T-helper 17 cell (primary cell): ENCODE measurements at regions not wholly inside any gene's neighbourhood (a gene's known extent, or its start where the extent isn't known, plus 50 kb on each side); places are given as distances from the start of the nearest gene placed in this dataset.

Experiments used
- ATAC-seq: fragments of 150-1000 bp; cut with Tn5 transposase; 2 replicates; pipeline ENCODE4 v1.10.0; 2021; ENCODE audit warnings: mild to moderate bottlenecking, moderate library complexity
- DNase-seq, 3 donors: peaks; one replicate each; pipeline versions ENCODE4 v3.0.0 to v3.0.0-alpha.2; 2020 to 2021
- H3K9me3 ChIP-seq: one replicate; pipeline ENCODE4 v1.7.0; 2013; ENCODE audit warnings: low read length, mild to moderate bottlenecking; ENCODE audit not compliant: control insufficient read depth, poor library complexity, severe bottlenecking
- H3K27ac Mint-ChIP-seq: one replicate; pipeline ENCODE4 v1.8.0; 2022; ENCODE audit warnings: mild to moderate bottlenecking, moderate library complexity, mixed read lengths
- H3K27me3 Mint-ChIP-seq: one replicate; pipeline ENCODE4 v1.8.0; 2022; ENCODE audit warnings: mixed read lengths
- H3K36me3 Mint-ChIP-seq: one replicate; pipeline ENCODE4 v1.8.0; 2022; ENCODE audit warnings: low read depth, mixed read lengths
- H3K4me1 Mint-ChIP-seq: one replicate; pipeline ENCODE4 v1.8.0; 2022; ENCODE audit warnings: mild to moderate bottlenecking, mixed read lengths
- H3K4me3 Mint-ChIP-seq: one replicate; pipeline ENCODE4 v1.8.0; 2022; ENCODE audit warnings: mild to moderate bottlenecking, moderate library complexity, mixed read lengths

GRCh38 chr18:30350263-30350662 lies 692.3 kb downstream of the DSC3 start:
- Mint-ChIP-seq H3K36me3 (no peaks in the 10 kb centered on the region), H3K4me1 (no peaks in the 10 kb centered on the region), H3K27ac (no peak overlapping the region), H3K27me3 (no peaks in the 10 kb centered on the region), H3K4me3 (no peak overlapping the region)
- no peaks in the 10 kb centered on the region for H3K9me3 ChIP-seq
- DNase-seq (no peak), ATAC-seq (no peak)

- Mint-ChIP-seq H3K27ac (no peak overlapping the region), H3K4me3 (no peak overlapping the region), H3K4me1 (no peaks in the 10 kb centered on the region), H3K36me3 (no peaks in the 10 kb centered on the region), H3K27me3 (no peaks in the 10 kb centered on the region)
- DNase-seq (no peak), ATAC-seq (no peak)
- no peaks in the 10 kb centered on the region for H3K9me3 ChIP-seq
Observed at GRCh38 chr18:30343090-30343489, 699.5 kb downstream of the DSC3 start.

GRCh38 chr18:30342675-30343074 lies 699.9 kb downstream of the DSC3 start:
- H3K4me1 Mint-ChIP-seq = no peaks in the 10 kb centered on the region
- DNase-seq (no peak), ATAC-seq (no peak)
- H3K27ac Mint-ChIP-seq = no peak overlapping the region
- no peaks in the 10 kb centered on the region for H3K36me3 Mint-ChIP-seq
- no peaks in the 10 kb centered on the region for H3K9me3 ChIP-seq
- H3K4me3 Mint-ChIP-seq = no peak overlapping the region
- H3K27me3 Mint-ChIP-seq = no peaks in the 10 kb centered on the region

- no peaks in the 10 kb centered on the region for H3K9me3 ChIP-seq
- DNase-seq = no peak
- H3K36me3 Mint-ChIP-seq = no peaks in the 10 kb centered on the region
- no peak for ATAC-seq
- no peak overlapping the region for H3K27ac Mint-ChIP-seq
- no peak overlapping the region for H3K4me3 Mint-ChIP-seq
- no peaks in the 10 kb centered on the region for H3K4me1 Mint-ChIP-seq
- H3K27me3 Mint-ChIP-seq = no peaks in the 10 kb centered on the region
Observed at GRCh38 chr18:30334781-30335180, 707.8 kb downstream of the DSC3 start.

- Mint-ChIP-seq H3K27me3 (no peaks in the 10 kb centered on the region), H3K4me1 (no peaks in the 10 kb centered on the region), H3K36me3 (no peaks in the 10 kb centered on the region), H3K4me3 (no peak overlapping the region), H3K27ac (no peak overlapping the region)
- ATAC-seq (no peak), DNase-seq (no peak)
- H3K9me3 ChIP-seq = no peaks in the 10 kb centered on the region
Observed at GRCh38 chr18:30333310-30333709, 709.2 kb downstream of the DSC3 start.

- Mint-ChIP-seq H3K36me3 (no peaks in the 10 kb centered on the region), H3K4me3 (no peak overlapping the region), H3K27me3 (no peaks in the 10 kb centered on the region)
Observed at GRCh38 chr18:30328839-30329238, 713.7 kb downstream of the DSC3 start.

GRCh38 chr18:30302181-30302580 lies 740.4 kb downstream of the DSC3 start:
- Mint-ChIP-seq H3K4me1 (no peaks in the 10 kb centered on the region), H3K36me3 (no peaks in the 10 kb centered on the region), H3K27ac (no peak overlapping the region), H3K4me3 (no peak overlapping the region), H3K27me3 (no peaks in the 10 kb centered on the region)
- H3K9me3 ChIP-seq = no peaks in the 10 kb centered on the region
- DNase-seq (no peak), ATAC-seq (no peak)

More at GRCh38 chr18:30328839-30329238, 713.7 kb downstream of the DSC3 start:
- DNase-seq (no peak), ATAC-seq (no peak)
- H3K27ac Mint-ChIP-seq = no peak overlapping the region
- no peaks in the 10 kb centered on the region for H3K4me1 Mint-ChIP-seq
- H3K9me3 ChIP-seq = no peaks in the 10 kb centered on the region

GRCh38 chr18:30298769-30299168 lies 743.8 kb downstream of the DSC3 start:
- DNase-seq (no peak), ATAC-seq (no peak)
- Mint-ChIP-seq H3K4me1 (no peaks in the 10 kb centered on the region), H3K27me3 (no peaks in the 10 kb centered on the region), H3K27ac (no peak overlapping the region), H3K36me3 (no peaks in the 10 kb centered on the region), H3K4me3 (no peak overlapping the region)
- H3K9me3 ChIP-seq = no peaks in the 10 kb centered on the region

- ATAC-seq = no peak
- Mint-ChIP-seq H3K27me3 (no peaks in the 10 kb centered on the region), H3K36me3 (no peaks in the 10 kb centered on the region), H3K27ac (no peak overlapping the region), H3K4me1 (no peaks in the 10 kb centered on the region), H3K4me3 (no peak overlapping the region)
- DNase-seq = no peak
- H3K9me3 ChIP-seq = no peaks in the 10 kb centered on the region
Observed at GRCh38 chr18:30288662-30289414, 753.7 kb downstream of the DSC3 start.

GRCh38 chr18:30280861-30281470 lies 761.6 kb downstream of the DSC3 start:
- H3K4me3 Mint-ChIP-seq = no peak overlapping the region
- no peak for DNase-seq
- H3K4me1 Mint-ChIP-seq = no peaks in the 10 kb centered on the region
- no peaks in the 10 kb centered on the region for H3K36me3 Mint-ChIP-seq
- H3K27me3 Mint-ChIP-seq = no peaks in the 10 kb centered on the region
- H3K27ac Mint-ChIP-seq = no peak overlapping the region
- ATAC-seq = no peak
- no peaks in the 10 kb centered on the region for H3K9me3 ChIP-seq

- no peaks in the 10 kb centered on the region for H3K4me1 Mint-ChIP-seq
- ATAC-seq = no peak
Observed at GRCh38 chr18:30280186-30280585, 762.4 kb downstream of the DSC3 start.

GRCh38 chr18:30277676-30278075 lies 764.9 kb downstream of the DSC3 start:
- Mint-ChIP-seq H3K27me3 (no peaks in the 10 kb centered on the region), H3K27ac (no peak overlapping the region), H3K4me1 (no peaks in the 10 kb centered on the region), H3K36me3 (no peaks in the 10 kb centered on the region), H3K4me3 (no peak overlapping the region)
- no peaks in the 10 kb centered on the region for H3K9me3 ChIP-seq
- ATAC-seq (no peak), DNase-seq (no peak)

More at GRCh38 chr18:30280186-30280585, 762.4 kb downstream of the DSC3 start:
- DNase-seq = no peak
- H3K4me3 Mint-ChIP-seq = no peak overlapping the region
- no peaks in the 10 kb centered on the region for H3K27me3 Mint-ChIP-seq
- H3K9me3 ChIP-seq = no peaks in the 10 kb centered on the region
- no peak overlapping the region for H3K27ac Mint-ChIP-seq
- no peaks in the 10 kb centered on the region for H3K36me3 Mint-ChIP-seq

- Mint-ChIP-seq H3K4me3 (no peak overlapping the region), H3K27ac (no peak overlapping the region), H3K36me3 (no peaks in the 10 kb centered on the region), H3K27me3 (no peaks in the 10 kb centered on the region), H3K4me1 (no peaks in the 10 kb centered on the region)
- DNase-seq (no peak), ATAC-seq (no peak)
- no peaks in the 10 kb centered on the region for H3K9me3 ChIP-seq
Observed at GRCh38 chr18:30271716-30272115, 770.8 kb downstream of the DSC3 start.

GRCh38 chr18:30265190-30265589 lies 777.4 kb downstream of the DSC3 start:
- H3K9me3 ChIP-seq = peaks cover 5% of the 10 kb centered on the region
- DNase-seq = no peak
- Mint-ChIP-seq H3K4me1 (no peaks in the 10 kb centered on the region), H3K27me3 (no peaks in the 10 kb centered on the region), H3K36me3 (no peaks in the 10 kb centered on the region), H3K4me3 (no peak overlapping the region), H3K27ac (no peak overlapping the region)
- no peak for ATAC-seq
